ENCODE measurements at regions not wholly inside any gene's neighbourhood (a gene's known extent, or its start where the extent isn't known, plus 50 kb on each side); places are given as distances from the start of the nearest gene placed in this dataset.
"Not testable (repeated sequence)": the region's sequence is repeated elsewhere in the genome, so short reads cannot be mapped to it uniquely, and the experiment has no call there.

DNA sequence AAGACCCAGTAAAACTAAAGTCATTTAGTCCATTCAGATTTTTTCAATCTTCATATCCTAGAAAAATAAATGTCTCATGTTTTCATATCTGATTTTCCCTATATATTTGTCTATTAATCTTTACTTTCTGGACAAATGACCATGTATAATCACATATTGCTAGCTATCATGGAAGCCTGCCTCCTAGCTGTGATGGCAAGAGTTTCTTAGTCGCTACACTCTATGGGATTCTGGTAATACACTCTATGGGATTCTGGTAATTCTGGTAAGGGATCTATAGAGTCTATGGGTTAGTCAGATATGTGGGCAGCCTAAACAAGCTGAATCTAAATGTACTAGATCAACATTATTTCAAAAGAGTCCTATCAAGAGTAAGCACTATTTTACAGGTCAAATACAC lies 198.7 kb upstream of the LHX8 start:
- no peak for DNase-seq (ENCODE audit: low spot score)
- TF ChIP-seq, protein P1, sequence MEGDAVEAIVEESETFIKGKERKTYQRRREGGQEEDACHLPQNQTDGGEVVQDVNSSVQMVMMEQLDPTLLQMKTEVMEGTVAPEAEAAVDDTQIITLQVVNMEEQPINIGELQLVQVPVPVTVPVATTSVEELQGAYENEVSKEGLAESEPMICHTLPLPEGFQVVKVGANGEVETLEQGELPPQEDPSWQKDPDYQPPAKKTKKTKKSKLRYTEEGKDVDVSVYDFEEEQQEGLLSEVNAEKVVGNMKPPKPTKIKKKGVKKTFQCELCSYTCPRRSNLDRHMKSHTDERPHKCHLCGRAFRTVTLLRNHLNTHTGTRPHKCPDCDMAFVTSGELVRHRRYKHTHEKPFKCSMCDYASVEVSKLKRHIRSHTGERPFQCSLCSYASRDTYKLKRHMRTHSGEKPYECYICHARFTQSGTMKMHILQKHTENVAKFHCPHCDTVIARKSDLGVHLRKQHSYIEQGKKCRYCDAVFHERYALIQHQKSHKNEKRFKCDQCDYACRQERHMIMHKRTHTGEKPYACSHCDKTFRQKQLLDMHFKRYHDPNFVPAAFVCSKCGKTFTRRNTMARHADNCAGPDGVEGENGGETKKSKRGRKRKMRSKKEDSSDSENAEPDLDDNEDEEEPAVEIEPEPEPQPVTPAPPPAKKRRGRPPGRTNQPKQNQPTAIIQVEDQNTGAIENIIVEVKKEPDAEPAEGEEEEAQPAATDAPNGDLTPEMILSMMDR (IDR thresholded peaks at IDR 0.05), result no peak
- no peak for ATAC-seq (ENCODE audit: low FRiP score)

DNA sequence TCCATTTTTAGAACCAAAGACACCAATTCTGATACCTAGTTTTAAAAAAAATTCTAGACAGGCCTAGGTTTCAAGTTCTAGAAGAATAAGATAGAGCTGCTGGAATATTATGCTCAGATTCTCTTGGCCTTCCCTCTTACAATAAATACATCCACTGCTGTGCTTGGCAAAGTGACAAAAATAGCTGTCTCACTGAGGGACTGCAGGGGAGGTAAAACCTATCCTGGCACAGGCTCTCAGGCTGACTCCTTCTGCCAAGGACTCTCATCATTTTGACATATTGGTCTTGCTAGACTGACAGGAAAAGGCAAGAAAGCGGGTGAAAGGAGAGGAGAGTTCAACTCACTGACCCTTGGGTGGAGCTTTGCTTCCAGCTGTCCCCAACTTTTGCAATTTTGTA lies 197.0 kb upstream of the LHX8 start:
- TF ChIP-seq, protein P1 (IDR thresholded peaks at IDR 0.05), result no peak
- no peak for DNase-seq (ENCODE audit: low spot score)
- no peak for ATAC-seq (ENCODE audit: low FRiP score)

DNA sequence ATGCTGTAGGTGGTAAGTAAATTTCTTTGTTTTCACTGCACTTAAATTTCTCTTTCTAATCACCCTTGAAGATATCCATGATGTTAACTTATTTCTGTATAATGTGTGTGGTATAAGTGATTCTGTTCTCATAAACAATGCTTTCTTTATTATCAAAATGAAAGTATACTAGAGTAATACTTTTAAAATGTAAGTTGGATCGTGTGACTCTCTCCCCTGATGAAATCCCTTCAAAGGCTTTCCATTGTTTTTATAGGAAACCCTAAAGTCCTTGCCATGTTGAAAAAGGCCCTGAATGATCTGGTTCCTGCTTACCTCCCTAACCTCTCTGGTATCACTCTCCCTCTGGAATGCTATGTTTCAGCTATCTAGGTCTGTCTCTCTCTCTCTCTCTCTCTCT lies 191.1 kb upstream of the LHX8 start:
- ATAC-seq (ENCODE audit: low FRiP score) (no peak), DNase-seq (ENCODE audit: low spot score) (no peak)
- TF ChIP-seq, protein P1 (IDR thresholded peaks at IDR 0.05), result no peak

DNA sequence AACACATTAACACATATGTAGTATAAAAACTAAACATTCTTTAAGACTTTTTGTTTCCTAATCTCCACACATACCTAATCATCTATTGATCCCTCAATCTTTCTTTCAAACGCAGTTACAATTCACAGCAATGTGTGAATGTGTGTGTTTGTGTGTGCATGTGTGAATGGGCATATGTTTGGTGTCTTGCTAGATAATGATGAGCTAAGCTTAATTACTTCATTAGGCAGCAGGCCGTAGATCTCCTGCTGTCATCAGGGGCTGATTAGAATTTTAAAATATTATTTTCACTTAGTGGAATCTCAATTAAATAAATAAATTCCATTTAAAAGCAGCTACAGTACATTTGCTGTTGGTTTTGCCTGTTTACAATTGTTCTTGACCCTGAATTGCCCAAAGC lies 187.8 kb upstream of the LHX8 start:
- TF ChIP-seq, protein P1 (IDR thresholded peaks at IDR 0.05), result no peak

DNA sequence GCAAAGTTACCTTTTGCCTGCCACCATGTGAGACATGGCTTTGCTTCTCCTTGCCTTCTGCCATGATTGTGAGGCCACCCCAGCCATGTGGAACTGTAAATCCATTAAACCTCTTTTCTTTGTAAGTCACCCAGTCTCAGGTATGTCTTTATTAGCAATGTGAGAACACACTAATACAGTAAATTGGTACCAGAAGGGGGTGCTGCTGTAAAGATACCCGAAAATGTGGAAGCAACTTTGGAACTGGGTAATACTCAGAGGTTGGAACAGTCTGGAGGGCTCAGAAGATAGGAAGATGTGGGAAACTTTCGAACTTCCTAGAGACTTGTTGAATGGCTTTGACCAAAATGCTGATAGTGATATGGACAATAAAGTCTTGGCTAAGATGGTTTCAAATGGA lies 184.8 kb upstream of the LHX8 start:
- DNase-seq (ENCODE audit: low spot score), result not testable (repeated sequence)

More for the DNA sequence above, 187.8 kb upstream of the LHX8 start:
- DNase-seq (ENCODE audit: low spot score) (no peak), ATAC-seq (ENCODE audit: low FRiP score) (no peak)

DNA sequence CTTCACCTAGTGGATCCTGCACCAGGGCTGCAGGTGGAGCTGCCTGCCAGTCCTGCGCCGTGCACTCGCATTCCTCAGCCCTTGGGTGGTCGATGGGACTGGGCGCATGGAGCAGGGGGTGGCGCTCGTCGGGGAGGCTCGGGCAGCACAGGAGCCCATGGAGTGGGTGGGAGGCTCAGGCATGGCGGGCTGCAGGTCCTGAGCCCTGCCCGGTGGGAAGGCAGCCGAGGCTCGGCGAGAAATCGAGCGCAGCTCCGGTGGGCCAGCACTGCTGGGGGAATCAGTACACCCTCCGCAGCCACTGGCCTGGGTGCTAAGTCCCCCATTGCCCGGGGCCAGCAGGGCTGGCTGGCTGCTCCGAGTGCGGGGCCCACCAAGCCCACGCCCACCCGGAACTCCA lies 182.2 kb upstream of the LHX8 start:
- not testable (repeated sequence) for DNase-seq (ENCODE audit: low spot score); ATAC-seq (ENCODE audit: low FRiP score)

More for the DNA sequence above, 184.8 kb upstream of the LHX8 start:
- not testable (repeated sequence) for ATAC-seq (ENCODE audit: low FRiP score)

DNA sequence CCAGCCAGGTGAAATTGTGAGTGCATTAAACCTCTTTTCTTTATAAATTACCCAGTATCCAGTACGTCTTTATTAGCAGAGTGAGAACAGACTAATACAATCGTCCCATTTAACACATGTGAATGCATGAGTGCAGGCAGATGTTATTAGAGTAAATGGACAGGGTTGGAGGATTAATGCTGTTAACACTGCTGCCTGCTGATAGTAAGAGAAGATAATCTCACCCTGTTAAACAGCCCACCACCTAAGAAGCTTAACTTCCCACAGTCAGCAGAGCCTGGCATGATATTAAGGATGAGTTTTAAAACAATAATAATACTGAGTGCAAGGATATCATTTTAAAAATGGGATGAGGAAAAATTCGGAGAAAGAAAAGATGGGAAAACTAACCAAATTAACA lies 181.4 kb upstream of the LHX8 start:
- ATAC-seq (ENCODE audit: low FRiP score), result no peak

DNA sequence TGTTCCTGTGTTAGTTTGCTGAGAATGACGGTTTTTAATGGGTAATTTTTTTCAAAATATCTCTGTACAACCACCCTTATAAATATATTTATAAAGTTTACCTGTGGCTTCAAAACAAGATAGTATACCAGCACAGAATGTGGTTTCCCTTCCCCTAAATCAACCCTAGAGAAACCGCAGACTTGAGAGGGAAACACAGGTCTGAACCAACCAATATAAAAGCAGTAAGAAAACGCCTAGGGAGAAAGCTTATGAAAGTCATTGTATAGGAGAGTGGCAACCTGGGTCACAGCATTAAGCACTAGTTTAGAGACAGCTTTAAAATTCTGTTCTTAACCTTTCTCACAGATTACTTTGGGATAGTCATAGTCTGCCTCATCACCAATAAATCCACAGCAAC lies 180.6 kb upstream of the LHX8 start:
- DNase-seq (ENCODE audit: low spot score) (no peak), ATAC-seq (ENCODE audit: low FRiP score) (no peak)
- TF ChIP-seq, protein P1 (IDR thresholded peaks at IDR 0.05), result no peak

More for the DNA sequence above, 181.4 kb upstream of the LHX8 start:
- TF ChIP-seq, protein P1 (IDR thresholded peaks at IDR 0.05), result no peak
- DNase-seq (ENCODE audit: low spot score), result no peak

Data from omental fat pad (tissue), 3 donors.